IPS-18c (cell line): ENCODE measurements at regions not wholly inside any gene's neighbourhood (a gene's known extent, or its start where the extent isn't known, plus 50 kb on each side); places are given as distances from the start of the nearest gene placed in this dataset.

Source experiments
- H3K4me3 ChIP-seq: 2 replicates; pipeline ENCODE4 v1.7.0; 2013; ENCODE audit warnings: low read depth, mild to moderate bottlenecking, low read length, moderate library complexity; ENCODE audit not compliant: insufficient read depth
- H3K9me3 ChIP-seq: one replicate; pipeline ENCODE4 v1.6.1; 2013; ENCODE audit warnings: mild to moderate bottlenecking, low read length, moderate library complexity; ENCODE audit not compliant: control insufficient read depth, insufficient read depth

GRCh38 chr2:41890341-41890740 is 157.5 kb upstream of the PKDCC start:
- H3K9me3 ChIP-seq = no peaks in the 10 kb centered on the region
- H3K4me3 ChIP-seq = no peak overlapping the region

GRCh38 chr2:41892476-41892875 is 155.3 kb upstream of the PKDCC start:
- Histone ChIP-seq H3K9me3 (no peaks in the 10 kb centered on the region), H3K4me3 (no peak overlapping the region)

- Histone ChIP-seq H3K4me3 (no peak overlapping the region), H3K9me3 (no peaks in the 10 kb centered on the region)
These were observed 153.1 kb upstream of the PKDCC start for GRCh38 chr2:41894563-41895333.

- H3K9me3 ChIP-seq = no peaks in the 10 kb centered on the region
- H3K4me3 ChIP-seq = no peak overlapping the region
These were observed 152.5 kb upstream of the PKDCC start for GRCh38 chr2:41895334-41895664.

- H3K9me3 ChIP-seq = no peaks in the 10 kb centered on the region
These were observed 151.5 kb upstream of the PKDCC start for GRCh38 chr2:41896186-41896846.

GRCh38 chr2:41899189-41899588 is 148.6 kb upstream of the PKDCC start:
- Histone ChIP-seq H3K9me3 (no peaks in the 10 kb centered on the region), H3K4me3 (no peak overlapping the region)

More at GRCh38 chr2:41896186-41896846, 151.5 kb upstream of the PKDCC start:
- H3K4me3 ChIP-seq = no peak overlapping the region

GRCh38 chr2:41900101-41900577 is 147.7 kb upstream of the PKDCC start:
- Histone ChIP-seq H3K4me3 (no peak overlapping the region), H3K9me3 (no peaks in the 10 kb centered on the region)

- Histone ChIP-seq H3K4me3 (no peak overlapping the region), H3K9me3 (no peaks in the 10 kb centered on the region)
These were observed 144.9 kb upstream of the PKDCC start for GRCh38 chr2:41902897-41903296.

- H3K9me3 ChIP-seq = no peaks in the 10 kb centered on the region
- H3K4me3 ChIP-seq = no peak overlapping the region
These were observed 144.2 kb upstream of the PKDCC start for GRCh38 chr2:41903474-41904135.

- Histone ChIP-seq H3K9me3 (no peaks in the 10 kb centered on the region), H3K4me3 (no peak overlapping the region)
These were observed 143.4 kb upstream of the PKDCC start for GRCh38 chr2:41904459-41904858.

GRCh38 chr2:41905597-41906337 is 142.1 kb upstream of the PKDCC start:
- no peaks in the 10 kb centered on the region for H3K9me3 ChIP-seq

GRCh38 chr2:41906338-41906725 is 141.5 kb upstream of the PKDCC start:
- no peak overlapping the region for H3K4me3 ChIP-seq
- H3K9me3 ChIP-seq = no peaks in the 10 kb centered on the region

More at GRCh38 chr2:41905597-41906337, 142.1 kb upstream of the PKDCC start:
- H3K4me3 ChIP-seq = no peak overlapping the region

- Histone ChIP-seq H3K4me3 (no peak overlapping the region), H3K9me3 (no peaks in the 10 kb centered on the region)
These were observed 140.7 kb upstream of the PKDCC start for GRCh38 chr2:41907141-41907540.

GRCh38 chr2:41907771-41908207 is 140.0 kb upstream of the PKDCC start:
- H3K4me3 ChIP-seq = no peak overlapping the region
- no peaks in the 10 kb centered on the region for H3K9me3 ChIP-seq

GRCh38 chr2:41908349-41908748 is 139.5 kb upstream of the PKDCC start:
- Histone ChIP-seq H3K4me3 (no peak overlapping the region), H3K9me3 (no peaks in the 10 kb centered on the region)

GRCh38 chr2:41909584-41909983 is 138.2 kb upstream of the PKDCC start:
- Histone ChIP-seq H3K9me3 (no peaks in the 10 kb centered on the region), H3K4me3 (no peak overlapping the region)

GRCh38 chr2:41910126-41910525 is 137.7 kb upstream of the PKDCC start:
- no peak overlapping the region for H3K4me3 ChIP-seq
- H3K9me3 ChIP-seq = no peaks in the 10 kb centered on the region
